Endothelial cell of umbilical vein (primary cell): ENCODE measurements at regions not wholly inside any gene's neighbourhood (a gene's known extent, or its start where the extent isn't known, plus 50 kb on each side); places are given as distances from the start of the nearest gene placed in this dataset.

ENCODE experiments used
- BruUV-seq: library from RNA; stranded (reverse); fragments of 400-500 nt; replicated peaks from 2 replicates; lab custom pipeline; 2021; lab: Mats Ljungman, UMichigan
- CTCF ChIA-PET: fragments of 300-600, 350-600 bp; sonication (Branson Sonifier 250); formaldehyde crosslinking; loops from one replicate; lab custom pipeline; 2021; ENCODE audit warnings: antibody characterized with exemption, inconsistent platforms; lab: Charles Lee
- POLR2A ChIA-PET: fragments of 300-600, 350-600 bp; sonication (Branson Sonifier 250); formaldehyde crosslinking; loops from one replicate; lab custom pipeline; 2021; ENCODE audit warnings: antibody characterized with exemption, inconsistent platforms; lab: Charles Lee
- DNase-seq: peaks from one replicate; pipeline ENCODE4 v3.0.0-alpha.2; 2011; ENCODE audit warnings: low read depth, low spot score
- FAIRE-seq: peaks from 2 replicates; lab custom pipeline; 2011; peaks lifted over from hg19 to GRCh38; lab: Jason Lieb, UNC
- H2AFZ ChIP-seq: 2 replicates; pipeline ENCODE4 v1.6.0; 2012; ENCODE audit warnings: low read depth, low read length, control low read depth, inconsistent platforms
- H3K27ac ChIP-seq: 2 replicates; pipeline ENCODE4 v1.5.1; 2011; ENCODE audit warnings: low read depth, mild to moderate bottlenecking, control low read depth, low read length, moderate library complexity; ENCODE audit not compliant: insufficient read depth
- H3K27me3 ChIP-seq, 2 experiments: 2 replicates each; pipeline versions ENCODE4 v1.6.0 to v1.6.1; 2011; ENCODE audit warnings: low read length in 2 of 2, mixed read lengths in 1 of 2; ENCODE audit not compliant: control insufficient read depth in 2 of 2, insufficient read depth in 2 of 2
- H3K36me3 ChIP-seq, 2 experiments: 2 replicates in 1 of 2; 3 replicates in 1 of 2; pipeline ENCODE4 v1.5.1; 2011; ENCODE audit warnings: low read length in 2 of 2, mild to moderate bottlenecking in 1 of 2, moderate library complexity in 1 of 2; ENCODE audit not compliant: control insufficient read depth in 2 of 2, insufficient read depth in 2 of 2; ENCODE audit errors: extremely low read depth in 1 of 2
- H3K4me1 ChIP-seq: 3 replicates; pipeline ENCODE4 v1.5.1; 2011; ENCODE audit warnings: mild to moderate bottlenecking, low read length; ENCODE audit not compliant: control insufficient read depth, insufficient read depth; ENCODE audit errors: extremely low read depth
- H3K4me2 ChIP-seq: 2 replicates; pipeline ENCODE4 v1.6.1; 2011; ENCODE audit warnings: low read length, control low read depth, mixed read lengths; ENCODE audit not compliant: insufficient read depth
- H3K4me3 ChIP-seq, 3 experiments: fragments of 200-600 bp in 1 of 3; sonication (generic), shearing (Covaris generic) in 1 of 3; replicated peaks in 1 of 3; 2 replicates each; pipeline ENCODE4 v1.5.1; 2011 to 2016; ENCODE audit warnings: control low read depth in 3 of 3, low read length in 3 of 3, mild to moderate bottlenecking in 2 of 3, inconsistent platforms in 1 of 3, low read depth in 1 of 3, moderate library complexity in 1 of 3; ENCODE audit not compliant: insufficient read depth in 1 of 3
- H3K79me2 ChIP-seq: 2 replicates; pipeline ENCODE4 v1.6.0; 2012; ENCODE audit warnings: low read length, inconsistent platforms; ENCODE audit not compliant: control insufficient read depth, insufficient read depth
- H3K9ac ChIP-seq: replicated peaks from 2 replicates; pipeline ENCODE3; 2011; ENCODE audit warnings: low read length, control low read depth; ENCODE audit not compliant: insufficient read depth; ENCODE audit errors: extremely low read depth
- H3K9me1 ChIP-seq: replicated peaks from 3 replicates; pipeline ENCODE4 v1.6.0; 2011; ENCODE audit warnings: mild to moderate bottlenecking, low read length; ENCODE audit not compliant: control insufficient read depth, insufficient read depth; ENCODE audit errors: extremely low read depth
- H3K9me3 ChIP-seq: replicated peaks from 2 replicates; pipeline ENCODE4 v1.5.1; 2012; ENCODE audit warnings: low read length, inconsistent platforms; ENCODE audit not compliant: control insufficient read depth, insufficient read depth
- H4K20me1 ChIP-seq: replicated peaks from 2 replicates; pipeline ENCODE3; 2011; ENCODE audit warnings: mild to moderate bottlenecking, low read length; ENCODE audit not compliant: control insufficient read depth, insufficient read depth; ENCODE audit errors: extremely low read depth
- CTCF ChIP-seq, 2 donors: IDR thresholded peaks; 1 replicate in 1 of 2; 2 replicates in 1 of 2; pipeline ENCODE4 v1.5.1; 2011; ENCODE audit warnings: low read length in 2 of 2, mild to moderate bottlenecking in 2 of 2, moderate library complexity in 2 of 2, control low read depth in 1 of 2, inconsistent platforms in 1 of 2, low read depth in 1 of 2; ENCODE audit not compliant: insufficient read depth in 1 of 2; ENCODE audit errors: extremely low read depth in 1 of 2
- GATA2 ChIP-seq: IDR thresholded peaks from 2 replicates; pipeline ENCODE4 v1.7.0; 2011; ENCODE audit warnings: low read depth, mild to moderate bottlenecking, moderate library complexity, mixed read lengths, low read length; ENCODE audit not compliant: insufficient read length, insufficient read depth
- JUN ChIP-seq: IDR thresholded peaks from 2 replicates; pipeline ENCODE4 v1.6.1; 2011; ENCODE audit warnings: borderline replicate concordance, low read depth; ENCODE audit not compliant: insufficient read length, insufficient read depth
- MYC ChIP-seq: IDR thresholded peaks from one replicate; pipeline ENCODE4 v1.6.1; 2011; ENCODE audit warnings: mild to moderate bottlenecking, low read depth, low read length
- dilution Hi-C: fragments of 300-500 bp; cut with MboI; formaldehyde crosslinking; loops from one replicate; pipeline ENCODE4 v1.15.0; 2019; ENCODE audit warnings: low sequenced_read_pairs; ENCODE audit not compliant: extremely low pct_ligation_motif_present
- intact Hi-C: fragments of 100-400 bp; cut with micrococcal nuclease; formaldehyde crosslinking; loops from one replicate; pipeline ENCODE4 v1.10.0; 2022

- Histone ChIP-seq H3K27ac (no peak overlapping the region), H3K9ac (no peak overlapping the region), H3K4me3 (no peak overlapping the region), H3K9me1 (no peaks in the 10 kb centered on the region), H3K9me3 (peaks cover 10% of the 10 kb centered on the region), H3K36me3 (no peaks in the 10 kb centered on the region), H3K4me1 (no peaks in the 10 kb centered on the region), H3K27me3 (no peaks in the 10 kb centered on the region), H3K4me2 (no peak overlapping the region), H2AFZ (no peak overlapping the region), H4K20me1 (no peaks in the 10 kb centered on the region), H3K79me2 (no peaks in the 10 kb centered on the region)
- DNase-seq (no peak), FAIRE-seq (no peak)
- no TSS peak for BruUV-seq
- TF ChIP-seq JUN: no peak
- TF ChIP-seq MYC: no peak
- no peak for TF ChIP-seq GATA2
- POLR2A ChIA-PET: no interaction called here
- CTCF ChIA-PET: no interaction called here
- intact Hi-C loops (no loop called here), dilution Hi-C loops (no loop called here)
Observed at GRCh38 chr2:7730449-7730848, 813.2 kb downstream of the RNF144A start.

GRCh38 chr2:7730990-7731389 lies 813.8 kb downstream of the RNF144A start:
- POLR2A ChIA-PET: no interaction called here
- no peak overlapping the region for H3K4me2 ChIP-seq
- no peaks in the 10 kb centered on the region for H3K4me1 ChIP-seq
- H3K27me3 ChIP-seq: no peaks in the 10 kb centered on the region
- H3K9ac ChIP-seq: no peak overlapping the region
- dilution Hi-C loops (no loop called here), intact Hi-C loops (no loop called here)
- H3K27ac ChIP-seq: no peak overlapping the region
- H2AFZ ChIP-seq: no peak overlapping the region
- H3K9me3 ChIP-seq: peaks cover 10% of the 10 kb centered on the region
- no peaks in the 10 kb centered on the region for H3K79me2 ChIP-seq
- H4K20me1 ChIP-seq: no peaks in the 10 kb centered on the region
- CTCF ChIA-PET: no interaction called here
- no peak for DNase-seq
- no peaks in the 10 kb centered on the region for H3K36me3 ChIP-seq
- no TSS peak for BruUV-seq
- no peak for FAIRE-seq
- no peak for TF ChIP-seq CTCF (IDR thresholded peaks at IDR 0.05; ENCODE audit: extremely low read depth in 1 of 2, insufficient read depth in 1 of 2, low read depth in 1 of 2, low read length in 2 of 2)
- H3K9me1 ChIP-seq: no peaks in the 10 kb centered on the region
- no peak overlapping the region for H3K4me3 ChIP-seq
